VCaP (cell line): ENCODE measurements at regions not wholly inside any gene's neighbourhood (a gene's known extent, or its start where the extent isn't known, plus 50 kb on each side); places are given as distances from the start of the nearest gene placed in this dataset.

Experiments
- H3K27ac ChIP-seq: fragments of 450-650 bp; 2 replicates; pipeline ENCODE4 v1.5.1; 2017
- CTCF ChIP-seq: fragments of 450-650 bp; conservative IDR thresholded peaks from 2 replicates; pipeline ENCODE4 v1.5.1; 2017; ENCODE audit warnings: mild to moderate bottlenecking, moderate library complexity

- no peak for TF ChIP-seq CTCF
Measured at GRCh38 chr10:9999627-10000026, 1018.0 kb upstream of the CELF2 start.

GRCh38 chr10:10007957-10008356 is 1009.7 kb upstream of the CELF2 start:
- TF ChIP-seq CTCF: no peak
- no peak overlapping the region for H3K27ac ChIP-seq

More at GRCh38 chr10:9999627-10000026, 1018.0 kb upstream of the CELF2 start:
- H3K27ac ChIP-seq: no peak overlapping the region

- TF ChIP-seq CTCF: no peak
- H3K27ac ChIP-seq: no peak overlapping the region
Measured at GRCh38 chr10:10010397-10010796, 1007.3 kb upstream of the CELF2 start.

- H3K27ac ChIP-seq: no peak overlapping the region
- TF ChIP-seq CTCF: no peak
Measured at GRCh38 chr10:10014846-10015245, 1002.8 kb upstream of the CELF2 start.

- no peak for TF ChIP-seq CTCF
- no peak overlapping the region for H3K27ac ChIP-seq
Measured at GRCh38 chr10:10017716-10018115, 1000.0 kb upstream of the CELF2 start.

GRCh38 chr10:10020945-10021344 is 996.7 kb upstream of the CELF2 start:
- H3K27ac ChIP-seq: no peak overlapping the region
- no peak for TF ChIP-seq CTCF

- no peak overlapping the region for H3K27ac ChIP-seq
- no peak for TF ChIP-seq CTCF
Measured at GRCh38 chr10:10032991-10033390, 984.7 kb upstream of the CELF2 start.

GRCh38 chr10:10038348-10038747 is 979.3 kb upstream of the CELF2 start:
- no peak for TF ChIP-seq CTCF
- H3K27ac ChIP-seq: no peak overlapping the region
